Muscle layer of colon (tissue), 2 donors: ENCODE measurements at regions not wholly inside any gene's neighbourhood (a gene's known extent, or its start where the extent isn't known, plus 50 kb on each side); places are given as distances from the start of the nearest gene placed in this dataset.
"Not testable (repeated sequence)": the region's sequence is repeated elsewhere in the genome, so short reads cannot be mapped to it uniquely, and the experiment has no call there.

Source experiments
- H3K27ac ChIP-seq: one replicate; pipeline ENCODE4 v1.7.0; 2013; ENCODE audit warnings: low read depth, mild to moderate bottlenecking, low read length, moderate library complexity
- H3K27me3 ChIP-seq, 2 donors: one replicate each; pipeline ENCODE4 v1.7.0; 2013; ENCODE audit warnings: low read length in 2 of 2, mild to moderate bottlenecking in 2 of 2; ENCODE audit not compliant: insufficient read depth in 2 of 2, control insufficient read depth in 1 of 2
- H3K36me3 ChIP-seq: one replicate; pipeline ENCODE4 v1.7.0; 2013; ENCODE audit warnings: mild to moderate bottlenecking, low read length; ENCODE audit not compliant: insufficient read depth
- H3K4me1 ChIP-seq: one replicate; pipeline ENCODE4 v1.7.0; 2013; ENCODE audit warnings: mild to moderate bottlenecking, low read length; ENCODE audit not compliant: insufficient read depth
- H3K4me3 ChIP-seq, 2 donors: one replicate each; pipeline ENCODE4 v1.7.0; 2013; ENCODE audit warnings: low read length in 2 of 2, low read depth in 1 of 2, mild to moderate bottlenecking in 1 of 2, moderate library complexity in 1 of 2
- H3K9ac ChIP-seq: one replicate; pipeline ENCODE4 v1.7.0; 2013; ENCODE audit warnings: low read length
- H3K9me3 ChIP-seq: one replicate; pipeline ENCODE4 v1.7.0; 2013; ENCODE audit warnings: mild to moderate bottlenecking, low read length
- donor health status: abdominal sarcoma.
- donor health status: Adenocarcinoma of cecum.

DNA sequence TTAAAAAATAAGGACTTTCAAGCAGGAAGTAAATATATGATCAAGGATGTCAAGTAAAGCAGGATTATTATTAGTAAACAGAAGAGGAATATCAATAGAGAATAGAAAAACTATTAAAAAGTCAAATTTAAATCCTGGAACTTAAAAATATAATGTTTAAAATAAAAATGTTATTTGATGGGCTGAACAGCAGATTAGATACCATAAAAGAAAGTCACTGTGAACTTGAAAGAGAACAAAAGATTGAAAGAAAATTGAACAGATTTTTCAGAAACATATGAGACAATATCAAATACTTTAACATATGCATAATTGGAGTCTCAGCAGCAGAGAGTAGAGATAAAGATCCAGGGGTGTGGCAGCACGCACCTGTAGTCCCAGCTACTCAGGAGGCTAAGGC lies 1213.7 kb upstream of the AUTS2 start:
- H3K27me3 ChIP-seq = no peaks in the 10 kb centered on the region
- no peaks in the 10 kb centered on the region for H3K36me3 ChIP-seq
- H3K4me3 ChIP-seq = no peak overlapping the region
- H3K4me1 ChIP-seq = no peaks in the 10 kb centered on the region
- peaks cover 7% of the 10 kb centered on the region for H3K9me3 ChIP-seq
- no peak overlapping the region for H3K9ac ChIP-seq
- no peak overlapping the region for H3K27ac ChIP-seq

DNA sequence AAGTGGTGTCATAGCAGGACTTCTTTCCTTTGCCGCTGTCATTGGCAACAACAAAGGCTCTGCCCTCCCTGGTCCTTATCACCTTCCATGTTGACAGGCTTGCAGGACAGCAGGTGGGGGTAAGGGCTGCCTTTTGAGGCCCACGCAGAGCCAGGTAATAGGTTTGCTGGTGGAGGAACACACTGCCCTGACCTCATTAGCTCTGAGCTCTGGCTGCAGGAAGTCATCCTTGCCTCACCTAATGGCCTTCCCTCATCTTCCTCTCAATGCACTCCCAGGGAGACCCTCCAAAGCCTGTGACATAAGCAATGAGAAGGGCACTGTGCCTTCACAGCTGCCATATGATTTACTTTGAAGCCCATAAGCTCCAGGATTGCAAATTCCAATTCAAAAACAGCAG lies 1205.2 kb upstream of the AUTS2 start:
- Histone ChIP-seq H3K36me3 (no peaks in the 10 kb centered on the region), H3K9ac (no peak overlapping the region), H3K4me3 (no peak overlapping the region), H3K27ac (no peak overlapping the region), H3K27me3 (no peaks in the 10 kb centered on the region), H3K9me3 (no peaks in the 10 kb centered on the region), H3K4me1 (no peaks in the 10 kb centered on the region)

DNA sequence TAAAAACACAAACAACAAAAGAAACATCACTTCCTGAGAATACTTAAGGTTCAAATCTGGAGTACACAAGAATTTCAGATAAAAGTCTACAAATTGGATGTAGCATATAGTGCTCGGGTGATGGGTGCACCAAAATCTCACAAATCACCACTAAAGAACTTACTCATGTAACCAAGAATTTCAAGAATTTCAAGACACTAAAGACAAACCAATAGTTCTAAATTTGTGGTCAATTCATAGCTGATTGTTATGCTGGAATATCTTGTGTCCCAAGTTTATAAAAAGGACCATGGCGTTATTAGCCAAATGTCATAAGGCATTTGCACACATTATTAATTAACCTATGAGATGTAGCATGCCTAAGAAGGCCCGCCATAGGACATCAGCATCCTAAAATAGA lies 1204.1 kb upstream of the AUTS2 start:
- no peaks in the 10 kb centered on the region for H3K36me3 ChIP-seq
- no peak overlapping the region for H3K9ac ChIP-seq
- H3K4me3 ChIP-seq = no peak overlapping the region
- H3K9me3 ChIP-seq = no peaks in the 10 kb centered on the region
- H3K27me3 ChIP-seq = no peaks in the 10 kb centered on the region
- H3K4me1 ChIP-seq = no peaks in the 10 kb centered on the region
- no peak overlapping the region for H3K27ac ChIP-seq

DNA sequence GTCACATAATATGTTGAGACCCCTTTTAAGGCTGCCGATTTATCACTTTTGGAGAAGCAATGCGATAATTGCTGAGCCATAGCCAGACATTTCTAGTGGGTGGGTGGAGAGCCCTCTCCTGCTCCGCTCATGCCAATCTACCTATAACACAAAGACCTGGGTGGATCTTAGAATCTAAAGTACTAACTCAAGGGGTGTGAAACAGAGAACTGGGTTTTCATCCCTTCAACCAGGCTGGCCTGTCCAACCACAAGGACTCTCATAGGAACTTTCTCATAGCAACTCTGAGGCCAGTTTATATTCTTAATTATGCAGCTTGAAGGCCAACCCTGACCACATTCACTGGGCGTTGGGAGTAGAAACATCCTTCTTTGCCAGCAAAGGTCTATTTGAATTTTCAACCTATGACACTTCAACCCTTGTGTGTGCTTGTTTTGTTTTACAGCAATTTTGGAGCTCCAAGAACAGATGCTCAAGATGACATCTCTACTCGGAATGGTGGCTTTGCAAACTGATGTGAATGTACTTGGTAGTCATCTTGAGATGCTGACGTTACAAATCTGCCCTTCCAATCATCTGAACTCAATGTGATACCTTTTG lies 1198.2 kb upstream of the AUTS2 start:
- no peak overlapping the region for H3K9ac ChIP-seq
- H3K4me3 ChIP-seq = no peak overlapping the region
- no peaks in the 10 kb centered on the region for H3K27me3 ChIP-seq
- H3K27ac ChIP-seq = no peak overlapping the region
- H3K4me1 ChIP-seq = no peaks in the 10 kb centered on the region
- no peaks in the 10 kb centered on the region for H3K36me3 ChIP-seq
- no peaks in the 10 kb centered on the region for H3K9me3 ChIP-seq

DNA sequence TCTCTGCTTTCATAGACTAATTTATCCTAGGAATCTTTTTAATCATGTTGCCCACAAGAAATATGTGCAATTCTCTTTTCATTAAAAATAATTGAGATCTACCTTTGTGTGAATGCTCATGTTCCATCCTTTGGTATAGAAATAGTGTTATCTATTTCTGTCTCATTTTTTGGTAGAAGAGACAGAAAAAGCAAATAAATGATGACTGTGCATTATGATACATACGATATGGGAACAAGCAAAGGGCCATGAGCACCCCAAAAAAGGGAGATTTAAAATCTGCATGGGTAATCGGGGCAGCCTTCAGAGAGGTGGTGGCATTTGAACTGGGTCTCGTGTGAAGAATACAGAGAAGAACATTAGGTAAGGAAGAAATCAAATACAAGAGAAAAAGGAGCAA lies 1197.5 kb upstream of the AUTS2 start:
- Histone ChIP-seq H3K9ac (no peak overlapping the region), H3K36me3 (no peaks in the 10 kb centered on the region), H3K27me3 (no peaks in the 10 kb centered on the region), H3K9me3 (no peaks in the 10 kb centered on the region), H3K4me1 (no peaks in the 10 kb centered on the region), H3K27ac (no peak overlapping the region), H3K4me3 (no peak overlapping the region)

DNA sequence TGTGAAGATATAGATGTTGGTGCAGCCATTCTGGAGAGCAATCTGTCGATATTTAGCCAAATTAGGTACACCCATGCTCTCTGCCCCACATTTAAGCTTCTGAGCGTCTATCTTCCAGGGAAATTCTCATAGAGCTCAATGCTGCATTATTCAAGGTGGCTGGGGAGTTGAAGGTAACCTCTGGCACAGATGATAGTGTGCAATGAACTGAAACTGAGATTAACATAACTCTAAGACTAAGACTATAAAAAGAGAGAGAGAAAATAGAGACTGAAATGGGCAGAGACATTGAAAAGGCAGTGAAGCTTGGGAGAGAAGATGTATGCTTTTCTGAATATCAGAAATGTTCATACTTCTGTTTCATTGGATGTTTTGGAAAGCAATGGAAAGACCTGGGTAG lies 1197.0 kb upstream of the AUTS2 start:
- Histone ChIP-seq H3K4me1 (no peaks in the 10 kb centered on the region), H3K4me3 (no peak overlapping the region), H3K36me3 (no peaks in the 10 kb centered on the region), H3K27me3 (no peaks in the 10 kb centered on the region), H3K9me3 (no peaks in the 10 kb centered on the region), H3K27ac (no peak overlapping the region), H3K9ac (no peak overlapping the region)

DNA sequence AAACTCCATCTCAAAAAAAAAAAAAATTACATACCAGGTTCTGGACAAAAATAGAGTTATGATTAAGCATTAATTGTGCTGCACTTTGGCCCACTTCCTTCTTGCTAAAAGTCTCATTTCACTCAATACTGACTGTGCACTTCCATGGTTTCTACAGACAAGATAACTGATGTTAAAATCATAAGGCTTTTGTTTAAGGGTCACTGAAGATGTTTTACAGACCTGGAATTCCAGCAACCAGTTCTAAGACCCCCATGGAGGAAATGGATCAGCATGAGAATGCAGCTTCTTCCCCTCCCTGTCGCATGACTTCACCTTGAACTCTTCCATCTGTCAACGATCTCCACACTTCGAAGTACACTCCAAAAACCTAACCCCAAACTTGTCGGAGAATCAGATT lies 1191.8 kb upstream of the AUTS2 start:
- Histone ChIP-seq H3K36me3 (no peaks in the 10 kb centered on the region), H3K4me3 (no peak overlapping the region), H3K9me3 (no peaks in the 10 kb centered on the region), H3K4me1 (no peaks in the 10 kb centered on the region), H3K9ac (no peak overlapping the region), H3K27me3 (no peaks in the 10 kb centered on the region), H3K27ac (no peak overlapping the region)

DNA sequence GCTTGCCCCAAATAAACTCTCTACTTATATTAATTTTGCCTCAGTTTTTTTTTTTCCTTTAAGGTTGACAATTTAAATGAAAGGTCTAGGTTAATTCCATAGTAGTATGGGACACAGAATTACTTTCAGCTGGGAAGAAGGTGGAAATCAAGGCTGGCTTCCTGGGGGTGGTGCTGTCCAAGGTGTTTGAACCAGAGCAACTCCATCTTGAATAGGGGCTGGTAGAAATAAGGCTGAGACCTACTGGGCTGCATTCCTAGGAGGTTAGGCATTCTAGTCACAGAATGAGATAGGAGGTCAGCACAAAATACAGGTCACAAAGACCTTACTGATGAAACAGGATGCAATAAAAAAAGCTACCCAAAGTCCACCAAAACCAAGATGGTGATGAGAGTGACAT lies 1190.8 kb upstream of the AUTS2 start:
- Histone ChIP-seq H3K4me1 (no peaks in the 10 kb centered on the region), H3K27me3 (no peaks in the 10 kb centered on the region), H3K9me3 (no peaks in the 10 kb centered on the region), H3K4me3 (no peak overlapping the region), H3K36me3 (no peaks in the 10 kb centered on the region), H3K27ac (no peak overlapping the region), H3K9ac (no peak overlapping the region)

DNA sequence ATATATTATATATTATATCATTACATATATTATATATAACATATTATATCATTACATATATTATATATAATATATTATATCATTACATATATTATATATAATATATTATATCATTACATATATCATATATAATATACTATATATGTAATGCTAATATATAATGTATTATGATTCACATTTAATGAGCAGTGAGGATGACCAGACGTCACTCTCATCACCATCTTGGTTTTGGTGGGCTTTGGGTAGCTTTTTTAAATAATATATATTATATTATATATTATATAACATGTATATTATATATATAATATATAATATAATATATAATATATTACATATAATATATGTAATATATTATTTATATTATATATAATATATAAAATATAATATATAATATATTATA lies 1189.4 kb upstream of the AUTS2 start:
- Histone ChIP-seq H3K9me3 (no peaks in the 10 kb centered on the region), H3K4me1 (no peaks in the 10 kb centered on the region), H3K27ac (no peak overlapping the region), H3K4me3 (no peak overlapping the region), H3K36me3 (no peaks in the 10 kb centered on the region), H3K9ac (no peak overlapping the region), H3K27me3 (no peaks in the 10 kb centered on the region)

DNA sequence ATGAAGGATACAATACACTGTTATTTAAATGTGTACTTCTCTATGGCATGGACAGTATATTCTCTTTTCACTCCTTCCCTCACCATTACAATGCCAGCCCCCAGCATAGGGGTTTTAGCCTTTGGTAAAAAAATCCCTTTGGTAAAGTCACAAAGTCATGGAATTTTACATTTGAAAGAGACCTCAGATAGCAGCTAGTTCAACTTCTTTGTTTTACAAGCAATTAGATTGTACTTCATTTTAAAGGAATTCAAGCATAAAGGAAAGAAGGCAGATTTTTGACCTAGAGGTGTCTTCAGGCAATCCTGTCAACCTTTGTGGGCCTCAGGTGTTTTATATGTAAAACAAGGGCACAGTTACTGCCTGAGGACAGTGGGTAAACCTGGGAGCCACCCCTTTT lies 1188.4 kb upstream of the AUTS2 start:
- no peak overlapping the region for H3K27ac ChIP-seq
- no peak overlapping the region for H3K4me3 ChIP-seq
- no peaks in the 10 kb centered on the region for H3K27me3 ChIP-seq
- H3K36me3 ChIP-seq = no peaks in the 10 kb centered on the region
- no peak overlapping the region for H3K9ac ChIP-seq
- H3K4me1 ChIP-seq = no peaks in the 10 kb centered on the region
- no peaks in the 10 kb centered on the region for H3K9me3 ChIP-seq

DNA sequence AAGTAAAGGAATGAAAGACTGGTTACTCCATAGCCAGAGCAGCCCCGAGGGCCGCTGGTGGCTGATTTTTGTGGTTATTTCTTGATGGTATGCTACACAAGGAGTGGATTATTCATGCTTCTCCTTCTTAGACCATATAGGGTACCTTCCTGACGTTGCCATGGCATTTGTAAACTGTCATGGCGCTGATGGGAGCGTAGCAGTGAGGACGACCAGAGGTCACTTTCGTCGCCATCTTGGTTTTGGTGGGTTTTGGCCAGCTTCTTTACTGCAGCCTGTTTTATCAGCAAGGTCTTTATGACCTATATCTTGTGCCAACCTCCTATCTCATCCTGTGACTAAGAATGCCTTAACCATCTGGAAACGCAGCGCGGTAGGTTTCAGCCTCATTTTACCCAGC lies 1187.6 kb upstream of the AUTS2 start:
- H3K9me3 ChIP-seq, H3K9ac ChIP-seq, H3K4me1 ChIP-seq, H3K27me3 ChIP-seq, H3K4me3 ChIP-seq, H3K36me3 ChIP-seq, H3K27ac ChIP-seq: not testable (repeated sequence)

DNA sequence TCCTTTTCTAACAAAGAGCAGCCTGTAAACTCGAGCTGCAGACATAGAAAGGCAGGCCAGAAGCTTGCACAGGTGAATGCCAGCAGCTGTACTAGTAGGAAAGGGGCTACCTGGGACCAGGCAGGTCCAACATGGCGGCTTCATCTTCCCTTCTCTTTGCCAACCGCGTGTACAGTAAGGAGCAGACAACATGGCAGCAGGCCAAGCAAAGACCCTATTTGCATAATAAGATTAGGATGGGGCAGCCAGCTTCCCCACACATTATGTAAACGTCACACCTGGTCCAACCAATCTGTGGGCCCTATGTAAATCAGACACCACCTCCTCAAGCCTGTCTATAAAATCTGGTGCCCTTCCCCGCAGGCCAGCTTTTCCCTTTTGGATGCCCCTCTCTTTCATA lies 1186.5 kb upstream of the AUTS2 start:
- Histone ChIP-seq H3K9ac (no peak overlapping the region), H3K27me3 (no peaks in the 10 kb centered on the region), H3K9me3 (no peaks in the 10 kb centered on the region), H3K4me1 (no peaks in the 10 kb centered on the region), H3K27ac (no peak overlapping the region), H3K4me3 (no peak overlapping the region), H3K36me3 (no peaks in the 10 kb centered on the region)
